Large intestine (tissue), 3 donors: ENCODE measurements at regions not wholly inside any gene's neighbourhood (a gene's known extent, or its start where the extent isn't known, plus 50 kb on each side); places are given as distances from the start of the nearest gene placed in this dataset.

Source experiments
- DNase-seq, 2 donors: peaks; one replicate each; pipeline versions ENCODE4 v3.0.0 to v3.0.0-alpha.2; 2013
- H3K27ac ChIP-seq: one replicate; pipeline ENCODE4 v1.5.1; 2013; ENCODE audit warnings: low read length
- H3K27me3 ChIP-seq: 2 replicates; pipeline ENCODE4 v1.6.1; 2013; ENCODE audit warnings: low read length; ENCODE audit not compliant: control insufficient read depth, insufficient read depth
- H3K36me3 ChIP-seq: 2 replicates; pipeline ENCODE4 v1.6.1; 2013; ENCODE audit warnings: low read length; ENCODE audit not compliant: control insufficient read depth, insufficient read depth
- H3K4me1 ChIP-seq: one replicate; pipeline ENCODE4 v1.6.1; 2013; ENCODE audit warnings: low read length; ENCODE audit not compliant: control insufficient read depth, insufficient read depth
- H3K4me3 ChIP-seq: one replicate; pipeline ENCODE4 v1.5.1; 2013; ENCODE audit warnings: low read length
- H3K9me3 ChIP-seq: one replicate; pipeline ENCODE4 v1.6.1; 2013; ENCODE audit warnings: mild to moderate bottlenecking, low read depth, low read length, moderate library complexity; ENCODE audit not compliant: control insufficient read depth
- WGBS: methylation state at CpG from one replicate; pipeline ENCODE4 v1.1.5; 2013; ENCODE audit warnings: low lambda C conversion rate; ENCODE audit not compliant: insufficient coverage; 5-methylcytosine and 5-hydroxymethylcytosine counted together

DNA sequence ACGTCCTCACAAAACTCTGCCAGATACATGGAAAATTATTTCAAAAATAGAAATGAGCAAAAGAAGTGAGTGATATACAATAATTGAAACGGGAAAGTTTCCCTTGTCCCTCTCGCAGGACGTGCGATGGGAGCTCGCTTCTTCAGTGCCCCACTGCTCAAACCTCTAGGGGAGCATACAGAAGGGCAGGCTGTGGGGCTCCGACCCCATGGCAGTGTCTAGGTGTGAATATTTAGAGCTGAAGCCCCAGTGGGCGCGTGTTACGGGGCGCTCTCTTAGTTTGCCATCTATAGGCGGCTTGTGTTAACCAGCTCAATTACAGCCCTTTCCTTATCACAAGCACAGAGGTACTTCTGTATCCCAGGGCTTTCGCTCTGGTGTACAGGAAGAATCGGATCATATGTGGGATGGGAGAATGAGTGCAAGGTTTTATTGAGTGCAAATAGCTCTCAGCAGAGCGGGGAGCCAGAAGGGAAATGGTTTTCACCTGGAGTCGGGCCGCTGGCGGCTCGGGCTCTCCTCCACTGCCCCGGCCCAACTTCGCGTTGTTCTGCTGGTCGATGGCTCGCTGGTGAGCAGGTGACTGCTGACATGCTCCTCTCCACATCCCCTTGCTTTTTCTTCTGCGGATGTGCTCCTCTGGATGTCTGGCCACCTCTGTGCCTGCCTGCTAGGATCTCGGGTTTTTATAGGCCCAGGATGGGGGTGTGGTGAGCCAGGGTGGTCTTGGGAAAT lies 334.0 kb upstream of the PTPRD start:
- Histone ChIP-seq H3K36me3 (no peaks in the 10 kb centered on the region), H3K27ac (no peak overlapping the region), H3K4me3 (no peak overlapping the region), H3K9me3 (peaks cover 5% of the 10 kb centered on the region), H3K4me1 (no peaks in the 10 kb centered on the region), H3K27me3 (no peaks in the 10 kb centered on the region)
- 60% methylated on average over 1 of the region's 26 CpGs for WGBS
- DNase-seq, result no peak

DNA sequence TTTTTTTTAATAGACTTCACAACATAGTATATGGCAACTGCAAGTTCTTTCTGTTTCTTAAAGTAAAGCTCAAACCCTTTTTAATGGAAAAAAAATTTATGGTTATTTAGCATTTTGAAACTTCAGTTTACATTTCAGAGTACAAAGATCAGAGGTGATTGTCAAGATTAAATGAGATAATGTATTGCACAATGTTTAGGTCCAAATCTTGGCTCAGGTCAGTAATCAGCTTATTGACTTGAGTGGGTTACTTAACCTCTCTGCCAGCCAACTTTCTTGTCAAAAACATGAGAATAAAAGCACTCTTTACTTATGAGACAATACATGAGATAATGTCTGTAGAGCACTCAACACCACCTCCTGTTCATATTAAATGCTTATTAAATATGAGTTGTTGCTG lies 345.1 kb upstream of the PTPRD start:
- DNase-seq, result no peak
- Histone ChIP-seq H3K4me1 (no peaks in the 10 kb centered on the region), H3K27ac (no peak overlapping the region), H3K36me3 (no peaks in the 10 kb centered on the region), H3K4me3 (no peak overlapping the region), H3K27me3 (no peaks in the 10 kb centered on the region), H3K9me3 (peaks cover 5% of the 10 kb centered on the region)

DNA sequence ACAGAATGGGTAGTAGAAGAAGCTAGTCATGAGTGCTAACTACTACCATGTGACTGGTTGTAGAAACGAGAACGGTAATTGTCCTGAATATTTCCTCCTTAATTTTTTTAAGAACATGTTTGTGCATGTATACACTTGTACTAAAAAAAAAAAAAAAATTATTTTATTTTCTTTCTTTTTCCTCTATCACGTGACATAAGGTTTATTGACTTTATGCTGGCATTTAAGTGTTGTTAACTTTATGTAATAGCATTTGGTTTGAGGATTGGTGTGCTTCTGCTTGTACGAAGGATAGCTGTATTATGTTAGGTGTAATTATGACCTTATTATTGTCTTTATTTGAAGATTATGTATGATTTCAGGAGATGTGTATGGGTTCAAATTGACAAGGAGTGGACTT lies 349.1 kb upstream of the PTPRD start:
- WGBS, result 92% methylated on average over 3 of the region's 4 CpGs

DNA sequence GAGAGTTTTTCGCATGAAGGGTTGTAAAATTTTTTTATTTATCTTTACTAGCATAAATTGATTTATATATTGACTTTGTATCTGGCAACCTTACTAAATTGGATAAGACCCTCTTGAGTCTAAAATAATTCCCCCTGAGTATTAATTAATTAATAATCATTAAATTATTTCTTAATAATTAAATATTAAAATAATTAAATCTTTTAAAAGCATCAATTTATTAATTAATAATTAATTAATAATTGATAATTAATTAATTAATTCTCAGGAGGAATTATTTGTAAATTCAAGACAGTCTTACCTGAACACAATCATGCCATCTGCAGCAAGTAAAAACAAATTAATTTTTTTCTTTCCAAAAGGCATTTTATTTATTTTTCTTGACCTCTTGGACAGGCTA lies 370.4 kb upstream of the PTPRD start:
- 100% methylated on average over 1 of the region's 1 CpG for WGBS
- H3K9me3 ChIP-seq, result peaks cover 3% of the 10 kb centered on the region
- no peak overlapping the region for H3K27ac ChIP-seq
- no peaks in the 10 kb centered on the region for H3K27me3 ChIP-seq
- no peak overlapping the region for H3K4me3 ChIP-seq
- DNase-seq, result no peak
- H3K4me1 ChIP-seq, result no peaks in the 10 kb centered on the region
- H3K36me3 ChIP-seq, result no peaks in the 10 kb centered on the region

More for the DNA sequence above, 349.1 kb upstream of the PTPRD start:
- Histone ChIP-seq H3K36me3 (no peaks in the 10 kb centered on the region), H3K27me3 (no peaks in the 10 kb centered on the region), H3K27ac (no peak overlapping the region), H3K4me1 (no peaks in the 10 kb centered on the region), H3K4me3 (no peak overlapping the region), H3K9me3 (peaks cover 5% of the 10 kb centered on the region)
- DNase-seq, result no peak

DNA sequence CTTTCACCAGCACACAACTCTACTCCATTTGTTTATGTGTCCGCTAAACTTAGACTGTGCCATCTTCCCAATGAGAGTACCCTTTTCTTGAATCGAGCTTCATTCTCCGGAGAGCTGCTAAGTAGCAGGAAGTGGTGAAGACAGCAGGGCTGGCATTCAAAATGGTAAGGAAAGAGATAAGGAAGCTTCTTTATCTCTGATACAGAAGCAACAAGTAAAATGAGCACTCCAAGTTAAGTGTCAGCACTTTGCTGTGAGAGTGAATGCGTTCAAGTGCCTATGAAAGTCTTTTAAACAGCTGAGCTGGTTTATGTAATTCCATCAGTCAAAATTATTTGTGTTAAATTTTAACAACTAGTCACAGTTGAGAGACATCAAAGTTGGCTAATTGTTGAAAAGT lies 386.8 kb upstream of the PTPRD start:
- H3K4me1 ChIP-seq, result no peaks in the 10 kb centered on the region
- no peak for DNase-seq
- no peaks in the 10 kb centered on the region for H3K36me3 ChIP-seq
- H3K27me3 ChIP-seq, result no peaks in the 10 kb centered on the region
- no peak overlapping the region for H3K27ac ChIP-seq
- WGBS, result 100% methylated on average over 1 of the region's 4 CpGs
- no peak overlapping the region for H3K4me3 ChIP-seq
- no peaks in the 10 kb centered on the region for H3K9me3 ChIP-seq

DNA sequence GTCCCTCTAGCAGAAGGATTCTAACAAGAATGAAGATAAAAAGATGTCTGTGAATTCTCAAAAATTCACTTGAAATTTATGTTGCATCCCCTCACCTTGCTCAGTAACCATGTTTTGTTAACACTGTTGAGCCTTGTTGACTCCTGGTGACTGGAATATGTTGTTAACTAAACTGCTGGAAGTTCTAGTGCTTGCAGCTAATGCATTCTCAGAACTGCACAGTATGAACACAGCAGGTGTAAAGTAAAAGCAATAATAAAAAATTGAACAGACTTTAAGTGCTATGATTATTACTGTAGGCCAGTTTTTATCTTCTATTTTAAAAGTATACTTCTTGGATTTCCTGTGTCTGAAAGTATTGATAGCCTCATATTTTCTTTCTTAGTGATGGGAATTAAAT lies 388.7 kb upstream of the PTPRD start:
- Histone ChIP-seq H3K36me3 (no peaks in the 10 kb centered on the region), H3K9me3 (no peaks in the 10 kb centered on the region), H3K27ac (no peak overlapping the region), H3K27me3 (no peaks in the 10 kb centered on the region), H3K4me1 (no peaks in the 10 kb centered on the region), H3K4me3 (no peak overlapping the region)
- no peak for DNase-seq

DNA sequence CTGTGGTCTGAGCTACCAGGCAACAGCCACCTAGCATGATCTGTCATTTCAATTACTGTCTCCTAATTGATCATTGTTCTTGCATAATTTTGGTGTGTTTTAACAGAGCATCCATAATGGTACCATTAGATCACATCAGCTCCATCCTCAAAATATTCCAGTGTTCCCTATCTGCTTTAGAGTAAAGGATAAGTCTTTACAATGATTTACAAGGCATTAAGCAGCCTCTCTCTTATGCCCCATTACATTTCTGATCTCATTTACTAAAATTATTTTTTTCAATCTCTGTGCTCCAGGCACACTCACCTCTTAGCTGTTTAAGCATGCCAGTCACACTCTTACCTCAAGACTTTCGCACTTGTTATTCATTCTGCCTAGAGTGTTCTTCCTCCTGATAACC lies 389.9 kb upstream of the PTPRD start:
- WGBS, result 100% methylated on average over 1 of the region's 1 CpG
- no peak overlapping the region for H3K27ac ChIP-seq
- H3K4me3 ChIP-seq, result no peak overlapping the region
- no peaks in the 10 kb centered on the region for H3K9me3 ChIP-seq
- no peaks in the 10 kb centered on the region for H3K36me3 ChIP-seq
- H3K4me1 ChIP-seq, result no peaks in the 10 kb centered on the region
- no peaks in the 10 kb centered on the region for H3K27me3 ChIP-seq
- no peak for DNase-seq

DNA sequence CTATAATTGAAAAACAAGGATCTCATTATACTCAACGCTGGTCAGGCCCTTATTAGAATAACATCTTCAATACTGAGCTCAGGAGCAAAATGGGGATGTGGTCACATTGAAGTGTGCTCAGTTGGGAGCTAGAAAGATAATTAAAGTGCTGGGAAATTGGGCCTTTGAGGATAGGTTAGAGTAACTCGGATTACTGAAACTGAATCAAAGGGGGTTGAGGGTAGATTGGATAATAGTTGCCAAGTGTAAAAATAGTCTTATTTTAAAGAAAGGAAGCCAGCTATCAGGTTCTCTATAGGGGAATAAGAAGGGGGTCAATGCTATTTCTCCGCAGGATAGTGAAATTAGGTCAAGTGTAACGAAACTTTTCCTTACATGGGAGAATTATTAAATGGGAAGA lies 391.0 kb upstream of the PTPRD start:
- DNase-seq, result no peak
- no peaks in the 10 kb centered on the region for H3K27me3 ChIP-seq
- no peaks in the 10 kb centered on the region for H3K4me1 ChIP-seq
- no peaks in the 10 kb centered on the region for H3K9me3 ChIP-seq
- H3K36me3 ChIP-seq, result no peaks in the 10 kb centered on the region
- H3K4me3 ChIP-seq, result no peak overlapping the region
- WGBS, result 100% methylated on average over 2 of the region's 4 CpGs
- H3K27ac ChIP-seq, result no peak overlapping the region

DNA sequence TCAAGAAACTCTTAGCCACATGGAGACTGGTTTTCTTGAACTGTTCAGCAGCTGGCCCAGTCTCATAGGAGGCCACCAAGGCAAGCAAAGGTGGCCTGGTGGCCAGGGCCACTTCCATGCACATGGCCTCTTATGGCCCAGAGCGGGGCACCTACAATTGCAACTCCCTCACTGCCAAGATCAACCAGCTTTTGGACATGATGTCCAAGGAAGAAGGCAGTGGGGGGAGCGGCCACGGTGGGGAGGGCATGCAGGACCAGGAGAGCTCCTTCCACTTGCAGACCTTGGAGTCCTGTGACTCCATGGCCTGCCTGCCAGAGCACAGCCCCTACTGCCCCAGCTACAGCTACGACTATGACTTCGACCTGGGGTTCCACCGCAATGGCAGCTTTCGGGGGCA lies 398.9 kb upstream of the PTPRD start:
- Histone ChIP-seq H3K4me3 (no peak overlapping the region), H3K36me3 (no peaks in the 10 kb centered on the region), H3K27ac (no peak overlapping the region), H3K27me3 (no peaks in the 10 kb centered on the region), H3K9me3 (peaks cover 10% of the 10 kb centered on the region), H3K4me1 (no peaks in the 10 kb centered on the region)
- no peak for DNase-seq
- WGBS, result no CpG with 5 or more reads among the region's 7 CpGs

DNA sequence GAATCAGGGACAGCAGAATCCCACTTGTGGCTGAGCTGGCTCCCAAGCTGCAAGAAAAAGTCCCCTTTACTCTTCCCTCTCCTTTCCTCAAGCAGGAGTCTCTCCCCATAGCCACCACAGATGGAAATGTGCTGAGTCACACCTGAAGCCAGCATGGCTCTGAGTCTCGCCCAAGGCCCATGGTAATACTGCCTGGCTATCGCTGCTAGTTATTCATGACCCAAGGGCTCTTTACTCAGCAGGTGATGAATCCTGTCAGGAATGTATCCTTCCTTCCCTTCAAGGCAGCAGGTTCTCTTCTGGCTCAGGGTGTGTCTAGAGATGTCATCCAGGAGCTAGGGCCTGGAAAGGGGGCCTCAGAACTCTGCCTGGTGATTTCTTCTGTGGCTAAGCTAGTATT lies 403.3 kb upstream of the PTPRD start:
- no peaks in the 10 kb centered on the region for H3K4me1 ChIP-seq
- DNase-seq, result no peak
- H3K4me3 ChIP-seq, result no peak overlapping the region
- peaks cover 10% of the 10 kb centered on the region for H3K9me3 ChIP-seq
- no peak overlapping the region for H3K27ac ChIP-seq
- H3K27me3 ChIP-seq, result no peaks in the 10 kb centered on the region
- no peaks in the 10 kb centered on the region for H3K36me3 ChIP-seq
- WGBS, result no CpG with 5 or more reads among the region's 2 CpGs

DNA sequence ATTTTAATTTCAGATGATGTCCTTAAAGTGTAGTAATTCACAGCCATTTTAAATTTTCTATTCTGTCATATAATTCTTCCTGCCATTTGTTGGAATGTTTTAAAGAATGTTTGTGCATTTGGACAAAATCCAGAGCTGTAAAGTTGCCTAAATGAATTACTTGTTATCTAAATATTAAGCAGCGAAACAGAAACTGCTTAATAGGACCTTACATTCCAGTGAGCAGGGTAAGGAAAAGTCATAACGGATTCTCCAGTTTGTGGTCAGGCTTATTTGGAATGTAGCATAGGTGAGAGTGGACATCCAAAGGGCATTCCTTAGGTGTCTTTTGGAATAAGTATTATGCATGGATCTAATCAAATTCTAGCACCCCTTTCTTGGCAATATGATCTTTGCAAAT lies 410.4 kb upstream of the PTPRD start:
- no peak for DNase-seq
- Histone ChIP-seq H3K27ac (no peak overlapping the region), H3K4me3 (no peak overlapping the region), H3K9me3 (no peaks in the 10 kb centered on the region), H3K27me3 (no peaks in the 10 kb centered on the region), H3K4me1 (no peaks in the 10 kb centered on the region), H3K36me3 (no peaks in the 10 kb centered on the region)
- 60% methylated on average over 2 of the region's 2 CpGs for WGBS
